Activated CD4-positive, alpha-beta T cell treated with anti-CD3 and anti-CD28 coated beads, Interleukin-2, amount 10 ng/mL, durations not matched to agents 7 days and 5 days (primary cell): ENCODE measurements at regions not wholly inside any gene's neighbourhood (a gene's known extent, or its start where the extent isn't known, plus 50 kb on each side); places are given as distances from the start of the nearest gene placed in this dataset.
"Not testable (repeated sequence)": the region's sequence is repeated elsewhere in the genome, so short reads cannot be mapped to it uniquely, and the experiment has no call there.

ENCODE experiments used
- CTCF ChIA-PET: fragments of 350-600 bp; sonication (Branson Sonifier 250); formaldehyde crosslinking; loops from one replicate; lab custom pipeline; 2021; ENCODE audit warnings: antibody characterized with exemption; lab: Charles Lee
- POLR2A ChIA-PET: fragments of 350-600 bp; sonication (Branson Sonifier 250); formaldehyde crosslinking; loops from one replicate; lab custom pipeline; 2021; ENCODE audit warnings: antibody characterized with exemption; lab: Charles Lee
- DNase-seq: peaks from one replicate; pipeline ENCODE4 v3.0.0-alpha.2; 2020
- H3K27ac Mint-ChIP-seq: one replicate; pipeline ENCODE4 v1.8.0; 2021; ENCODE audit warnings: mild to moderate bottlenecking, moderate library complexity, mixed read lengths
- H3K27me3 Mint-ChIP-seq: one replicate; pipeline ENCODE4 v1.8.0; 2021; ENCODE audit warnings: mixed read lengths
- H3K36me3 Mint-ChIP-seq: one replicate; pipeline ENCODE4 v1.8.0; 2021; ENCODE audit warnings: low read depth, mixed read lengths
- H3K4me1 Mint-ChIP-seq: one replicate; pipeline ENCODE4 v1.8.0; 2021; ENCODE audit warnings: mixed read lengths
- H3K4me3 Mint-ChIP-seq: one replicate; pipeline ENCODE4 v1.8.0; 2021; ENCODE audit warnings: mild to moderate bottlenecking, moderate library complexity, mixed read lengths
- H3K9me3 Mint-ChIP-seq: one replicate; pipeline ENCODE4 v1.8.0; 2021; ENCODE audit warnings: mixed read lengths

- Mint-ChIP-seq H3K27me3 (no peaks in the 10 kb centered on the region), H3K27ac (no peak overlapping the region), H3K36me3 (no peaks in the 10 kb centered on the region), H3K4me1 (no peaks in the 10 kb centered on the region), H3K4me3 (no peak overlapping the region), H3K9me3 (no peaks in the 10 kb centered on the region)
- ChIA-PET POLR2A (no interaction called here), CTCF (no interaction called here)
- DNase-seq = no peak
These were observed 1038.6 kb downstream of the TSN start for GRCh38 chr2:122794100-122794499.

- Mint-ChIP-seq H3K36me3 (no peaks in the 10 kb centered on the region), H3K4me3 (no peak overlapping the region), H3K27me3 (no peaks in the 10 kb centered on the region), H3K9me3 (no peaks in the 10 kb centered on the region), H3K4me1 (no peaks in the 10 kb centered on the region), H3K27ac (no peak overlapping the region)
- POLR2A ChIA-PET = no interaction called here
- CTCF ChIA-PET = no interaction called here
- DNase-seq = no peak
These were observed 1040.3 kb downstream of the TSN start for GRCh38 chr2:122795763-122796162.

GRCh38 chr2:122799391-122799790 is 1043.9 kb downstream of the TSN start:
- Mint-ChIP-seq H3K27me3 (no peaks in the 10 kb centered on the region), H3K4me1 (no peaks in the 10 kb centered on the region), H3K36me3 (no peaks in the 10 kb centered on the region), H3K9me3 (peaks cover 3% of the 10 kb centered on the region), H3K4me3 (no peak overlapping the region), H3K27ac (no peak overlapping the region)
- ChIA-PET POLR2A (no interaction called here), CTCF (no interaction called here)
- no peak for DNase-seq

- ChIA-PET POLR2A (no interaction called here), CTCF (no interaction called here)
- no peaks in the 10 kb centered on the region for H3K27me3 Mint-ChIP-seq
- DNase-seq = no peak
- H3K4me1 Mint-ChIP-seq = no peaks in the 10 kb centered on the region
- no peak overlapping the region for H3K27ac Mint-ChIP-seq
- H3K36me3 Mint-ChIP-seq = no peaks in the 10 kb centered on the region
- peaks cover 3% of the 10 kb centered on the region for H3K9me3 Mint-ChIP-seq
- H3K4me3 Mint-ChIP-seq = no peak overlapping the region
These were observed 1045.3 kb downstream of the TSN start for GRCh38 chr2:122800781-122801180.

GRCh38 chr2:122804494-122804893 is 1049.0 kb downstream of the TSN start:
- Mint-ChIP-seq H3K27me3 (no peaks in the 10 kb centered on the region), H3K9me3 (peaks cover 9% of the 10 kb centered on the region), H3K36me3 (no peaks in the 10 kb centered on the region), H3K4me1 (no peaks in the 10 kb centered on the region), H3K4me3 (no peak overlapping the region), H3K27ac (no peak overlapping the region)
- POLR2A ChIA-PET = no interaction called here
- CTCF ChIA-PET = no interaction called here
- no peak for DNase-seq

- H3K27ac Mint-ChIP-seq = no peak overlapping the region
- H3K4me1 Mint-ChIP-seq = no peaks in the 10 kb centered on the region
- no peak overlapping the region for H3K4me3 Mint-ChIP-seq
- H3K36me3 Mint-ChIP-seq = no peaks in the 10 kb centered on the region
- H3K9me3 Mint-ChIP-seq = peaks cover 12% of the 10 kb centered on the region
- POLR2A ChIA-PET = no interaction called here
- CTCF ChIA-PET = no interaction called here
- DNase-seq = no peak
- H3K27me3 Mint-ChIP-seq = no peaks in the 10 kb centered on the region
These were observed 1049.9 kb downstream of the TSN start for GRCh38 chr2:122805346-122805745.

- no peaks in the 10 kb centered on the region for H3K27me3 Mint-ChIP-seq
- no peak overlapping the region for H3K27ac Mint-ChIP-seq
- POLR2A ChIA-PET = no interaction called here
- no peaks in the 10 kb centered on the region for H3K4me1 Mint-ChIP-seq
- CTCF ChIA-PET = no interaction called here
- peaks cover 15% of the 10 kb centered on the region for H3K9me3 Mint-ChIP-seq
- DNase-seq = no peak
- no peaks in the 10 kb centered on the region for H3K36me3 Mint-ChIP-seq
- no peak overlapping the region for H3K4me3 Mint-ChIP-seq
These were observed 1053.0 kb downstream of the TSN start for GRCh38 chr2:122808286-122808969.

- H3K27ac Mint-ChIP-seq, H3K4me3 Mint-ChIP-seq, H3K4me1 Mint-ChIP-seq, CTCF ChIA-PET, H3K36me3 Mint-ChIP-seq, POLR2A ChIA-PET, H3K27me3 Mint-ChIP-seq, DNase-seq: not testable (repeated sequence)
- H3K9me3 Mint-ChIP-seq = peaks cover 15% of the 10 kb centered on the region
These were observed 1056.8 kb downstream of the TSN start for GRCh38 chr2:122812214-122812613.

- peaks cover 8% of the 10 kb centered on the region for H3K9me3 Mint-ChIP-seq
- H3K36me3 Mint-ChIP-seq = no peaks in the 10 kb centered on the region
- H3K27ac Mint-ChIP-seq = no peak overlapping the region
- H3K4me3 Mint-ChIP-seq = no peak overlapping the region
- POLR2A ChIA-PET = no interaction called here
- no peak for DNase-seq
- no peaks in the 10 kb centered on the region for H3K4me1 Mint-ChIP-seq
- no peaks in the 10 kb centered on the region for H3K27me3 Mint-ChIP-seq
- CTCF ChIA-PET = no interaction called here
These were observed 1059.7 kb downstream of the TSN start for GRCh38 chr2:122815120-122815519.

GRCh38 chr2:122816803-122817202 is 1061.4 kb downstream of the TSN start:
- no peak for DNase-seq
- ChIA-PET POLR2A (no interaction called here), CTCF (no interaction called here)
- Mint-ChIP-seq H3K4me1 (no peaks in the 10 kb centered on the region), H3K27ac (no peak overlapping the region), H3K4me3 (no peak overlapping the region), H3K36me3 (no peaks in the 10 kb centered on the region), H3K9me3 (peaks cover 4% of the 10 kb centered on the region), H3K27me3 (no peaks in the 10 kb centered on the region)

- Mint-ChIP-seq H3K4me3 (no peak overlapping the region), H3K27ac (no peak overlapping the region), H3K4me1 (no peaks in the 10 kb centered on the region), H3K27me3 (no peaks in the 10 kb centered on the region), H3K36me3 (no peaks in the 10 kb centered on the region), H3K9me3 (peaks cover 4% of the 10 kb centered on the region)
- ChIA-PET POLR2A (no interaction called here), CTCF (no interaction called here)
- DNase-seq = no peak
These were observed 1066.9 kb downstream of the TSN start for GRCh38 chr2:122822319-122822718.

GRCh38 chr2:122830157-122830556 is 1074.7 kb downstream of the TSN start:
- no peak overlapping the region for H3K4me3 Mint-ChIP-seq
- H3K4me1 Mint-ChIP-seq = no peaks in the 10 kb centered on the region
- no peak for DNase-seq

GRCh38 chr2:122831649-122832048 is 1076.2 kb downstream of the TSN start:
- H3K27me3 Mint-ChIP-seq = no peaks in the 10 kb centered on the region
- CTCF ChIA-PET = no interaction called here
- H3K27ac Mint-ChIP-seq = no peak overlapping the region
- no peak for DNase-seq
- no peaks in the 10 kb centered on the region for H3K36me3 Mint-ChIP-seq
- POLR2A ChIA-PET = no interaction called here
- H3K4me3 Mint-ChIP-seq = no peak overlapping the region
- H3K9me3 Mint-ChIP-seq = peaks cover 3% of the 10 kb centered on the region
- no peaks in the 10 kb centered on the region for H3K4me1 Mint-ChIP-seq

More at GRCh38 chr2:122830157-122830556, 1074.7 kb downstream of the TSN start:
- CTCF ChIA-PET = no interaction called here
- Mint-ChIP-seq H3K9me3 (peaks cover 3% of the 10 kb centered on the region), H3K27me3 (no peaks in the 10 kb centered on the region), H3K36me3 (no peaks in the 10 kb centered on the region), H3K27ac (no peak overlapping the region)
- POLR2A ChIA-PET = no interaction called here

GRCh38 chr2:122843503-122843902 is 1088.1 kb downstream of the TSN start:
- Mint-ChIP-seq H3K36me3 (no peaks in the 10 kb centered on the region), H3K9me3 (peaks cover 10% of the 10 kb centered on the region), H3K27me3 (no peaks in the 10 kb centered on the region), H3K4me1 (no peaks in the 10 kb centered on the region), H3K4me3 (no peak overlapping the region), H3K27ac (no peak overlapping the region)
- ChIA-PET POLR2A (no interaction called here), CTCF (no interaction called here)
- no peak for DNase-seq
